Endothelial cell of umbilical vein (primary cell): ENCODE measurements at regions not wholly inside any gene's neighbourhood (a gene's known extent, or its start where the extent isn't known, plus 50 kb on each side); places are given as distances from the start of the nearest gene placed in this dataset.

Experiments
- BruUV-seq: library from RNA; stranded (reverse); fragments of 400-500 nt; replicated peaks from 2 replicates; lab custom pipeline; 2021; lab: Mats Ljungman, UMichigan
- CTCF ChIA-PET: fragments of 300-600, 350-600 bp; sonication (Branson Sonifier 250); formaldehyde crosslinking; loops from one replicate; lab custom pipeline; 2021; ENCODE audit warnings: antibody characterized with exemption, inconsistent platforms; lab: Charles Lee
- POLR2A ChIA-PET: fragments of 300-600, 350-600 bp; sonication (Branson Sonifier 250); formaldehyde crosslinking; loops from one replicate; lab custom pipeline; 2021; ENCODE audit warnings: antibody characterized with exemption, inconsistent platforms; lab: Charles Lee
- DNase-seq: peaks from one replicate; pipeline ENCODE4 v3.0.0-alpha.2; 2011; ENCODE audit warnings: low read depth, low spot score
- FAIRE-seq: peaks from 2 replicates; lab custom pipeline; 2011; peaks lifted over from hg19 to GRCh38; lab: Jason Lieb, UNC
- H2AFZ ChIP-seq: 2 replicates; pipeline ENCODE4 v1.6.0; 2012; ENCODE audit warnings: low read depth, low read length, control low read depth, inconsistent platforms
- H3K27ac ChIP-seq: 2 replicates; pipeline ENCODE4 v1.5.1; 2011; ENCODE audit warnings: low read depth, mild to moderate bottlenecking, control low read depth, low read length, moderate library complexity; ENCODE audit not compliant: insufficient read depth
- H3K27me3 ChIP-seq, 2 experiments: 2 replicates each; pipeline versions ENCODE4 v1.6.0 to v1.6.1; 2011; ENCODE audit warnings: low read length in 2 of 2, mixed read lengths in 1 of 2; ENCODE audit not compliant: control insufficient read depth in 2 of 2, insufficient read depth in 2 of 2
- H3K36me3 ChIP-seq, 2 experiments: 2 replicates in 1 of 2; 3 replicates in 1 of 2; pipeline ENCODE4 v1.5.1; 2011; ENCODE audit warnings: low read length in 2 of 2, mild to moderate bottlenecking in 1 of 2, moderate library complexity in 1 of 2; ENCODE audit not compliant: control insufficient read depth in 2 of 2, insufficient read depth in 2 of 2; ENCODE audit errors: extremely low read depth in 1 of 2
- H3K4me1 ChIP-seq: 3 replicates; pipeline ENCODE4 v1.5.1; 2011; ENCODE audit warnings: mild to moderate bottlenecking, low read length; ENCODE audit not compliant: control insufficient read depth, insufficient read depth; ENCODE audit errors: extremely low read depth
- H3K4me2 ChIP-seq: 2 replicates; pipeline ENCODE4 v1.6.1; 2011; ENCODE audit warnings: low read length, control low read depth, mixed read lengths; ENCODE audit not compliant: insufficient read depth
- H3K4me3 ChIP-seq, 3 experiments: fragments of 200-600 bp in 1 of 3; sonication (generic), shearing (Covaris generic) in 1 of 3; replicated peaks in 1 of 3; 2 replicates each; pipeline ENCODE4 v1.5.1; 2011 to 2016; ENCODE audit warnings: control low read depth in 3 of 3, low read length in 3 of 3, mild to moderate bottlenecking in 2 of 3, inconsistent platforms in 1 of 3, low read depth in 1 of 3, moderate library complexity in 1 of 3; ENCODE audit not compliant: insufficient read depth in 1 of 3
- H3K79me2 ChIP-seq: 2 replicates; pipeline ENCODE4 v1.6.0; 2012; ENCODE audit warnings: low read length, inconsistent platforms; ENCODE audit not compliant: control insufficient read depth, insufficient read depth
- H3K9ac ChIP-seq: replicated peaks from 2 replicates; pipeline ENCODE3; 2011; ENCODE audit warnings: low read length, control low read depth; ENCODE audit not compliant: insufficient read depth; ENCODE audit errors: extremely low read depth
- H3K9me1 ChIP-seq: replicated peaks from 3 replicates; pipeline ENCODE4 v1.6.0; 2011; ENCODE audit warnings: mild to moderate bottlenecking, low read length; ENCODE audit not compliant: control insufficient read depth, insufficient read depth; ENCODE audit errors: extremely low read depth
- H3K9me3 ChIP-seq: replicated peaks from 2 replicates; pipeline ENCODE4 v1.5.1; 2012; ENCODE audit warnings: low read length, inconsistent platforms; ENCODE audit not compliant: control insufficient read depth, insufficient read depth
- H4K20me1 ChIP-seq: replicated peaks from 2 replicates; pipeline ENCODE3; 2011; ENCODE audit warnings: mild to moderate bottlenecking, low read length; ENCODE audit not compliant: control insufficient read depth, insufficient read depth; ENCODE audit errors: extremely low read depth
- EZH2 ChIP-seq: IDR thresholded peaks from 2 replicates; pipeline ENCODE4 v1.6.1; 2012; ENCODE audit warnings: borderline replicate concordance, low read depth, mild to moderate bottlenecking, moderate library complexity, low read length, inconsistent platforms; ENCODE audit not compliant: severe bottlenecking
- FOS ChIP-seq: IDR thresholded peaks from 2 replicates; pipeline ENCODE4 v1.6.1; 2011; ENCODE audit warnings: mild to moderate bottlenecking, low read length, moderate library complexity, borderline replicate concordance; ENCODE audit not compliant: insufficient read depth
- GATA2 ChIP-seq: IDR thresholded peaks from 2 replicates; pipeline ENCODE4 v1.7.0; 2011; ENCODE audit warnings: low read depth, mild to moderate bottlenecking, moderate library complexity, mixed read lengths, low read length; ENCODE audit not compliant: insufficient read length, insufficient read depth
- JUN ChIP-seq: IDR thresholded peaks from 2 replicates; pipeline ENCODE4 v1.6.1; 2011; ENCODE audit warnings: borderline replicate concordance, low read depth; ENCODE audit not compliant: insufficient read length, insufficient read depth
- MYC ChIP-seq: IDR thresholded peaks from one replicate; pipeline ENCODE4 v1.6.1; 2011; ENCODE audit warnings: mild to moderate bottlenecking, low read depth, low read length
- POLR2A ChIP-seq: IDR thresholded peaks from 2 replicates; pipeline ENCODE4 v1.6.1; 2012; ENCODE audit warnings: low read depth, mild to moderate bottlenecking, control low read depth, low read length
- POLR2AphosphoS5 ChIP-seq: IDR thresholded peaks from 2 replicates; pipeline ENCODE4 v1.6.1; 2012; ENCODE audit warnings: low read depth, mild to moderate bottlenecking, control low read depth, low read length, moderate library complexity; ENCODE audit not compliant: insufficient read depth
- dilution Hi-C: fragments of 300-500 bp; cut with MboI; formaldehyde crosslinking; loops from one replicate; pipeline ENCODE4 v1.15.0; 2019; ENCODE audit warnings: low sequenced_read_pairs; ENCODE audit not compliant: extremely low pct_ligation_motif_present
- intact Hi-C: fragments of 100-400 bp; cut with micrococcal nuclease; formaldehyde crosslinking; loops from one replicate; pipeline ENCODE4 v1.10.0; 2022
- TF ChIP-seq, protein P1 (sequence below), 2 donors: IDR thresholded peaks; 1 replicate in 1 of 2; 2 replicates in 1 of 2; pipeline ENCODE4 v1.5.1; 2011; ENCODE audit warnings: low read length in 2 of 2, mild to moderate bottlenecking in 2 of 2, moderate library complexity in 2 of 2, control low read depth in 1 of 2, inconsistent platforms in 1 of 2, low read depth in 1 of 2; ENCODE audit not compliant: insufficient read depth in 1 of 2; ENCODE audit errors: extremely low read depth in 1 of 2
- TF ChIP-seq, protein P2 (sequence below): IDR thresholded peaks from 2 replicates; pipeline ENCODE4 v1.6.1; 2011; ENCODE audit not compliant: insufficient read depth, insufficient read length

DNA sequence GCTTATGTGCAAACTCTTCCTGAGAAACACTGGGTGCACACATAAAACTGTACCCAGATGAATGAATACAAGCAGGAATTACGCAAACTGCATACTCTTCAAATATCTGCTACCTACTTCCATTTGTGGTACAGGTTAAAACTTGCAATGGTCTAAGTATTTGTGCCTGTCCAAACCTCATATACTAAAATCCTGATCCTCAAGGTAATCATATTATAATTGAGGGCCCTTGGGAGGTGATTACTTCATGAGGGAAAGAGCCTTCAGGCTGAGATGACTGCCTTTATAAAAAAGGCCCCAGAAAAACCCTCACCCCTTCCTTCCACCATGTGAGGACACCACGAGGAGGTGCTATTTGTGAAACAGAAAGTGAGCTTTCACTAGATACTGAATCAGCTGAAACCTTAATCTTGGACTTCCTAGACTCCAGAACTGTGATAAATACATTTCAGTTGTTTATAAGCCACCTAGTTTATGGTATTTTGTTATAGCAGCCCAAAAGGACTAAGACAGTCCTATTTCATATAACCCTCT lies 1977.2 kb downstream of the PCDH7 start:
- no TSS peak for BruUV-seq
- no peaks in the 10 kb centered on the region for H3K79me2 ChIP-seq

More for the DNA sequence above, 1977.2 kb downstream of the PCDH7 start:
- Histone ChIP-seq H3K4me1 (no peaks in the 10 kb centered on the region), H3K36me3 (no peaks in the 10 kb centered on the region), H3K9me1 (no peaks in the 10 kb centered on the region), H3K4me2 (no peak overlapping the region), H2AFZ (no peak overlapping the region), H3K27ac (no peak overlapping the region), H3K9ac (no peak overlapping the region), H3K27me3 (no peaks in the 10 kb centered on the region), H3K4me3 (no peak overlapping the region), H4K20me1 (no peaks in the 10 kb centered on the region), H3K9me3 (no peaks in the 10 kb centered on the region)
- ChIA-PET CTCF (no interaction called here), POLR2A (no interaction called here)
- no peak for FAIRE-seq
- dilution Hi-C loops = no loop called here
- no peak for DNase-seq
- TF ChIP-seq, protein P1, sequence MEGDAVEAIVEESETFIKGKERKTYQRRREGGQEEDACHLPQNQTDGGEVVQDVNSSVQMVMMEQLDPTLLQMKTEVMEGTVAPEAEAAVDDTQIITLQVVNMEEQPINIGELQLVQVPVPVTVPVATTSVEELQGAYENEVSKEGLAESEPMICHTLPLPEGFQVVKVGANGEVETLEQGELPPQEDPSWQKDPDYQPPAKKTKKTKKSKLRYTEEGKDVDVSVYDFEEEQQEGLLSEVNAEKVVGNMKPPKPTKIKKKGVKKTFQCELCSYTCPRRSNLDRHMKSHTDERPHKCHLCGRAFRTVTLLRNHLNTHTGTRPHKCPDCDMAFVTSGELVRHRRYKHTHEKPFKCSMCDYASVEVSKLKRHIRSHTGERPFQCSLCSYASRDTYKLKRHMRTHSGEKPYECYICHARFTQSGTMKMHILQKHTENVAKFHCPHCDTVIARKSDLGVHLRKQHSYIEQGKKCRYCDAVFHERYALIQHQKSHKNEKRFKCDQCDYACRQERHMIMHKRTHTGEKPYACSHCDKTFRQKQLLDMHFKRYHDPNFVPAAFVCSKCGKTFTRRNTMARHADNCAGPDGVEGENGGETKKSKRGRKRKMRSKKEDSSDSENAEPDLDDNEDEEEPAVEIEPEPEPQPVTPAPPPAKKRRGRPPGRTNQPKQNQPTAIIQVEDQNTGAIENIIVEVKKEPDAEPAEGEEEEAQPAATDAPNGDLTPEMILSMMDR (IDR thresholded peaks at IDR 0.05; ENCODE audit: extremely low read depth in 1 of 2, insufficient read depth in 1 of 2, low read depth in 1 of 2, low read length in 2 of 2) = no peak
- TF ChIP-seq FOS = no peak
- TF ChIP-seq MYC = no peak
- TF ChIP-seq EZH2 = no peak
- no peak for TF ChIP-seq JUN
- no peak for TF ChIP-seq POLR2AphosphoS5
- TF ChIP-seq, protein P2, sequence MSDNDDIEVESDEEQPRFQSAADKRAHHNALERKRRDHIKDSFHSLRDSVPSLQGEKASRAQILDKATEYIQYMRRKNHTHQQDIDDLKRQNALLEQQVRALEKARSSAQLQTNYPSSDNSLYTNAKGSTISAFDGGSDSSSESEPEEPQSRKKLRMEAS = no peak
- no peak for TF ChIP-seq GATA2
- no peak for TF ChIP-seq POLR2A
- intact Hi-C loops = no loop called here
